GM12874 (cell line): ENCODE measurements at regions not wholly inside any gene's neighbourhood (a gene's known extent, or its start where the extent isn't known, plus 50 kb on each side); places are given as distances from the start of the nearest gene placed in this dataset.

ENCODE experiments used
- CTCF ChIP-seq: IDR thresholded peaks from 2 replicates; pipeline ENCODE4 v1.5.1; 2011; ENCODE audit warnings: low read depth, mild to moderate bottlenecking, control low read depth, low read length, moderate library complexity; ENCODE audit not compliant: insufficient read depth

DNA sequence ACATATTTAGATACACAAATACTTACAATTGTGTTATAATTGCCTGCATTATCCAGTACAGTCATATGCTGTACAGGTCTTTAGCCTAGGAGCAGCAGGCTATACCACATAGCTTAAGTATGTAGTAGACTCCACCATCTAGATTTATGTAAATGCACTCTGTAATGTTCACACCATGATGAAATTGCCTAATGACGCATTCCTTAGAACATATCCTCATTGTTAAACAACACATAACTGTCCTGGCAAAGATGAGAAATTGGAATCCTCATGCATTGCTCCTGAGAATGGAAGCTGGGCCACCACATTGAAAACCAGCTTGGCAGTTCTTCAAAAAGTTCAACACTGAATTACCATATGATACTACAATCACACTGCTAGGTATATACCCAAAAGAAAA lies 1002.8 kb upstream of the CELF2 start:
- no peak for TF ChIP-seq CTCF

GRCh38 chr10:10017716-10018115 lies 1000.0 kb upstream of the CELF2 start:
- no peak for TF ChIP-seq CTCF

GRCh38 chr10:10020945-10021344 lies 996.7 kb upstream of the CELF2 start:
- TF ChIP-seq CTCF = no peak

DNA sequence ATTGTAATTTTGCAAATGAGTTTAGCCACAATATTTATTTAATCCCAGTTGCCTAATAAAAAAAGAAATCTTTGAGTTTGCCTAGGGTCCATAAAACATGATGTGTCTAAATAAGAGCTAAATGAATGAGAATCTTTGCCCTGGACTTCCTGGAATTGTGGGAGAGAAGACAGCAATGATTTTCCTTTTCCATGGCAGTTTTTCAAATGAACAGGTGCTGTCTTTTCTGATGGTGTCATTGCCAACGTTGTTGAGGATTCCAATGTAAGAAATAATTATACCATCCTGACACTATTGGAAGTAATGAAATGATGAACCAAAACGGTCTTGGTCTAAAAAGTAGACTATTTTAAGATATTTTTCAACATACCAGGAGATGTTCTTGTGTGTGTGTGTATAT lies 984.7 kb upstream of the CELF2 start:
- TF ChIP-seq CTCF = no peak

- no peak for TF ChIP-seq CTCF
These were observed 979.3 kb upstream of the CELF2 start for GRCh38 chr10:10038348-10038747.

GRCh38 chr10:10039595-10039994 lies 978.1 kb upstream of the CELF2 start:
- TF ChIP-seq CTCF = no peak

GRCh38 chr10:10043083-10043482 lies 974.6 kb upstream of the CELF2 start:
- TF ChIP-seq CTCF = no peak

- no peak for TF ChIP-seq CTCF
These were observed 972.5 kb upstream of the CELF2 start for GRCh38 chr10:10044922-10045764.
